Suprapubic skin (tissue), 4 donors: ENCODE measurements at regions not wholly inside any gene's neighbourhood (a gene's known extent, or its start where the extent isn't known, plus 50 kb on each side); places are given as distances from the start of the nearest gene placed in this dataset.

Experiments
- EP300 ChIP-seq: sonication (generic); formaldehyde crosslinking; IDR thresholded peaks from one replicate; pipeline ENCODE4 v1.6.1; 2017; ENCODE audit warnings: antibody characterized with exemption
- POLR2A ChIP-seq, 2 donors: fragments of 450-650 bp; IDR thresholded peaks; one replicate each; pipeline ENCODE4 v1.6.1; 2017; ENCODE audit warnings: antibody characterized with exemption in 2 of 2, mild to moderate bottlenecking in 2 of 2, moderate library complexity in 2 of 2
- POLR2AphosphoS5 ChIP-seq, 3 donors: sonication (generic); formaldehyde crosslinking; IDR thresholded peaks; one replicate each; pipeline ENCODE4 v1.6.1; 2017; ENCODE audit warnings: antibody characterized with exemption in 3 of 3
- TF ChIP-seq, protein P1 (sequence below), 2 donors: fragments of 200-600 bp in 1 of 2; fragments of 450-650 bp in 1 of 2; sonication (generic) in 1 of 2; IDR thresholded peaks; one replicate each; pipeline ENCODE4 v1.5.1; 2016 to 2019; ENCODE audit warnings: antibody characterized with exemption in 2 of 2, mild to moderate bottlenecking in 1 of 2, moderate library complexity in 1 of 2

DNA sequence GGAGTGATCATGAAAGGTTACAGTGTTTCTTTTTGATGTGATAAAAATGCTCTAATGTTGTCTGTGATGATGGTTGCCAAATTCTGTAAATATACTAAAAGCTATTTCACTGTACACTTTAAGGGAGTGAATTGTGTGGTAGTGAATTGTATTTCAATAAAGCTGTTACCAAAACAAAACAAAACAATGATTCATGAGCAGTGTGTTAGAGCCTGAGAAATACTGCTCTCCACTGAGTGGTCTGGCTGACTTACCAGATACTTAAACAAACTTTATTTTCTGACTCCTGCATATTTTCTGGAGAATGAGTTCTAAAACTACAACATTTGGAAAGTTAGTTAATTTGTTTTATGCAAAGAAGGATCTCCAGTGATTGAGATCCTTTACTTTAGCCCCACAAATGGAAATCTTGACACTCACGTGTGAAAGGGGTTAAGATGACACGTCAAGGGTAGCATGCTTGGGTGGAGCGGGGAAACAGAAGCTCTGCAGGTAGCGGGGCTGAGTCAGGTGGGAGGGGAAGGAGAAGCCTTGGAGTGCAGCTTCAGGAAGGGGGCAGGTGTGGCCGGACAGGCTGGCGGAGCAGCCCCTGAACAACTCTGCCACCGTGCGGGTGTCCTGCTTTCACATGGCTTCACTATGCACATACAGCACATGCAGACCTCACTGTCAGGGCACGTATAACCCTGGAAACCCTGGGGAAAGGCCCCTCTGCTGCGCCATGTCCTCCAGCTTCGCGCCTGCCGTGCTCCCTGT, 256.7 kb downstream of the IRX1 start:
- TF ChIP-seq POLR2A (IDR thresholded peaks at IDR 0.05) (no peak), EP300 (no peak), POLR2AphosphoS5 (IDR thresholded peaks at IDR 0.05) (no peak)
- TF ChIP-seq, protein P1, sequence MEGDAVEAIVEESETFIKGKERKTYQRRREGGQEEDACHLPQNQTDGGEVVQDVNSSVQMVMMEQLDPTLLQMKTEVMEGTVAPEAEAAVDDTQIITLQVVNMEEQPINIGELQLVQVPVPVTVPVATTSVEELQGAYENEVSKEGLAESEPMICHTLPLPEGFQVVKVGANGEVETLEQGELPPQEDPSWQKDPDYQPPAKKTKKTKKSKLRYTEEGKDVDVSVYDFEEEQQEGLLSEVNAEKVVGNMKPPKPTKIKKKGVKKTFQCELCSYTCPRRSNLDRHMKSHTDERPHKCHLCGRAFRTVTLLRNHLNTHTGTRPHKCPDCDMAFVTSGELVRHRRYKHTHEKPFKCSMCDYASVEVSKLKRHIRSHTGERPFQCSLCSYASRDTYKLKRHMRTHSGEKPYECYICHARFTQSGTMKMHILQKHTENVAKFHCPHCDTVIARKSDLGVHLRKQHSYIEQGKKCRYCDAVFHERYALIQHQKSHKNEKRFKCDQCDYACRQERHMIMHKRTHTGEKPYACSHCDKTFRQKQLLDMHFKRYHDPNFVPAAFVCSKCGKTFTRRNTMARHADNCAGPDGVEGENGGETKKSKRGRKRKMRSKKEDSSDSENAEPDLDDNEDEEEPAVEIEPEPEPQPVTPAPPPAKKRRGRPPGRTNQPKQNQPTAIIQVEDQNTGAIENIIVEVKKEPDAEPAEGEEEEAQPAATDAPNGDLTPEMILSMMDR (IDR thresholded peaks at IDR 0.05): no peak
